GM18519 (cell line): ENCODE measurements at regions not wholly inside any gene's neighbourhood (a gene's known extent, or its start where the extent isn't known, plus 50 kb on each side); places are given as distances from the start of the nearest gene placed in this dataset.

Source experiments
- ATAC-seq: cut with Tn5 transposase; IDR thresholded peaks from one replicate; pipeline ENCODE4 v1.9.1; 2021; ENCODE audit warnings: mild to moderate bottlenecking, moderate library complexity; ENCODE audit not compliant: unreplicated experiment, low FRiP score

DNA sequence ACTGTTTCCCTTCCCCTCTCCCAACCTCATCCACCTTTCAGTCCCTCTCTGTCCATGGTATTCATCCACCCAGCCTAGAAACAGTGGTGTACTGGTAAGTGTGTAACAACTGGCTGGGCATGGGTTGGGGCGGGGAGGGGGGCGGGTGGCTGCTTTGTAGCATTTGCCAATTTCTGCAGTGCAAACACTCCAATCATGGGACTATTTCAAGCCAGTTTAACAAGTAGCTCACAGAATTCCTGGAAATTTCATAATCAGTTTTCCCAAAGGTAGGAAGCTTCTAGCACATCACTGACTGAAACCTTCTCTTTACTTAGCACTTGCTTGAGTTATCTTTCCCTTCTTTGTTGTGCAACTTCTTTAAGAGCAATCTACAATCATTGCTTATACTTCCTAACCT lies 100.8 kb upstream of the WASF3 start:
- ATAC-seq, result no peak

DNA sequence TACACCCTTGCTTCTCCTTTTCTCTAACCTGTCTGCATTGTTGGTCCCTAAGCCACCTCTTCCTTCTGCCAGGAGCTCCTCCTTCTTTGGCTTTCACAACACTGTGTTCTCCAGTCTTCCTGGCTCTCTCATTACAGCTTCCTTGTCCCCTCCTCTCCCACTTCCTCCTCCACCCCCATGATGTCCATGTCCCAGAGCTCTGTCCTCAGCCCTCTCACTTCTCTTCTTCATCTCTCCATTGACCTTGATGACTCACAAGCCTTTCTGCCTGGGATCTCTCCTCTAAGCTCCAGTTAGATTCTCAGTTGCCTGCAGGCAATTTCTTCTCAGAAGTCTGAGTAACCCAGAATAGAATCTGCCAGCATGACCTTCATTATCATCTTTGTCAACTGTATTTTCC lies 100.3 kb upstream of the WASF3 start:
- no peak for ATAC-seq

DNA sequence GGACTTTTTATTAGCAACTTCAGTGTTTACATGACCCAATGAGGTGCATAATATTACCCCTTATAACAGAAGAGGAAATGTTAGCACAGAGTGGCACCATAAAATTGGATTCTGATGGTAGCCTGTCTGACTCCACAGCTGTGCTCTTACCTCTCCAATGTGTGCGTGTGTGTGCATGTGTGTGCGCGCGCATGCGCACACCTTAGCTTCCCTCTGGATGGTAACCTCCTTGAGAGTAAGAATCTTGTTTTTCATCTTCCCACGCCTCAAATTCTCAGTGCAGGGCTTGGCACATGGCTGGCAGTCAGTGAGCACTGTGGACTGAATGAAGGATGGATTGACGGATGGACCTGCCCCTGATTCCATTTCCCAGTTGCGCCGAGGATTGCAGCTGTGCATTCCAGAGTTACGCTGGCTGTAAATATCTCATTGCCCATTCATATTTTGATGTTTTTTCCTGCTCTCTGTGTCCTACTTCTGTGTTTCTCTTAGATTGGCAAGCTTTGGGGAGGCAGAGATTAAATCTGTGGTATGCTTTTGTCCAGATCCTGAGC lies 99.2 kb upstream of the WASF3 start:
- ATAC-seq, result no peak

- ATAC-seq, result no peak
Measured at GRCh38 chr13:26459276-26460131, 98.0 kb upstream of the WASF3 start.

- ATAC-seq, result no peak
Measured at GRCh38 chr13:26460648-26461047, 96.8 kb upstream of the WASF3 start.

GRCh38 chr13:26463296-26463695 lies 94.2 kb upstream of the WASF3 start:
- no peak for ATAC-seq

DNA sequence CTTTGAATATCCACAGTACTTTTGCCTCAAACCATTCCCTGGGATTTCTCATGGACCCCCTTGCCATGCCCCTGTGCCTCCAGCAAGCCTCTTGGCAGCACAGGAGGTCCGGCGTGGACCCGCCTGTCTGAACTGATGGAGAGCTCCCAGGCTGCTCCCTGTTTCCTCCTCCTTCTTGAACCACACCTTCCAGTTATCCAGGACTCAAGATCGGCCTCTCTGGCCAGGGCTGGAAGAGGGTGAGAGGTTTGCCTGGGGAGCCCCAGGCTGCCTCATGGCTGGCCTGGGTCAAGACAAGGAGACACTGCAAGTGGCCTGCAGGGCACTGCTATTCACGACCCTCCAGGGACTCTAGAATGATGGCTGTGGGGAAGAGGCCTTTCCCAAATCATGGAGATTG lies 93.6 kb upstream of the WASF3 start:
- ATAC-seq, result no peak

GRCh38 chr13:26465514-26465913 lies 92.0 kb upstream of the WASF3 start:
- ATAC-seq, result no peak

DNA sequence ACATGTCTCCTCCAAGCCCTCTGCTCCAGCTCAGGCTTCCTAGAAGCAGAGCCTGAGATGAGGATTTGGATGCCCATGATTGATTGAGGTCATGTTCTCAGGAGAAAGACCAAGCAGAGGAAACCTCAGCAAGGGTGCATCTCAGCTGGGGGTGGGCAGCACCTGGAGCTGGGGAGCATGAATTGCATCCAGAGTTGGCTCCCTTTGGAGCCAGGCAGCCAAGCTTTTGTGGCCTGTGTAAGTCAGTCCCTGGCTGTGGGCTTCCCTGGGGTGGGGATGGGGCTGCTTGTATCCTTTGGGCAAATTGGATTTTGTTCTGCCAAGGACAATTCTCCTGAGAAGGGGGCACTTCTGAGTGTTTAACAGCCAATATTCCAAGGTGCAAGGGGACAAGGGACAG lies 91.5 kb upstream of the WASF3 start:
- no peak for ATAC-seq

DNA sequence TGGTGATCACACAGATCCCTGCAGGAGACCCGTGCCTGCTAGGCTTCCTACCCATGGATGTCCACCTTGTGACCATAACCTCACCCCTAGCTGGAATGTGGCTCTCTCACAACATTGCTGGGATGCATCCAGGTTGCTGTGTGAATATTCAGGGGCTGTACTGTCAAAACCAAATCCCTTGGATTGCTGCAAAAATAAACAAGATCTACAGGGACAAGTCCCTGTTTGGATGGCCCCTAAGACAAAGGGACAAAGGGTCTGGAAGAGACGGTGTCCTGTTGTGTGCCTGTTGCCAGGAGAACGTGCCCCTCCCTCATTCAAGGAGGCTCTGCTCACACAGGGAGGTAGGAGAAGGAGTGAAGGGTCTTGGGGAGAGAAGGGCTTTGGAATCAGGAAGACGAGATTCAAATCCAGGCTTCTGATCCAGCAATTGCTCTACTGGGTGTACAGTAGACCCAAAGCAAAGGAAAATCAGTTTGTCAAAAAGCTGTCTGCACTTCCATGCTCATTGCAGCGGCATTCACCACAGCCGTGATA lies 89.2 kb upstream of the WASF3 start:
- no peak for ATAC-seq

- no peak for ATAC-seq
Measured at GRCh38 chr13:26469602-26470001, 87.9 kb upstream of the WASF3 start.

- ATAC-seq, result no peak
Measured at GRCh38 chr13:26471807-26472206, 85.7 kb upstream of the WASF3 start.

DNA sequence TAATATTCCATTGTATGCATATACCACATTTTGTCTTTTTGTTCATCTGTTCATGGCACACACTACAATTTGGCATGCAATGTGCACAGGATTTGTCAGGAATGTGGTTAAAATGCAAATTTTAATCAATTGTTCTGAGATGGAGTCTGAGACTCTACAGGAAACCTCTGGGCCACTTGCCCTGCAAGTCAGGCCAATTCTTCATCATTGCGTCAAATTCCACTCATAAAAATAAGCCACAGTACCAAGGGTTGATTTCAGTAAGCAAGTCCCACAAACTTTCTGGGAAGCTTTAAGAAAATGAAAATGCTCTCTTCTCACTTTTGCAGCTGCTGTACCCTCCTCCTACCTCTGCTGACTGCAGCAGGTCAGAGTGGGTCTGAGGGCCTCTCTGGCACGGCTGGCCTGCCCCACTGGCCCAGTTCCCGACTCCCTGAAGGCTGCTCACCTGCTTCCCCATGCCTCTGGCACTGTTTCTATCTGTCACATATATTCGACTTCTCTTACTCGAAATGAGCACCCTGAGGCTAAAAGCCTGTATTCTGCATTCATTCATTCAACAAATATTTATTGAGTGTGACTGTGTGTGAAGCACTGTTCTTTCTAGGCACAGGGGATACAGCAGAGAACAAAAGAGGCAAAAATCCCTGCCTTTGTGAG lies 83.8 kb upstream of the WASF3 start:
- no peak for ATAC-seq

- no peak for ATAC-seq
Measured at GRCh38 chr13:26474286-26474685, 83.2 kb upstream of the WASF3 start.

DNA sequence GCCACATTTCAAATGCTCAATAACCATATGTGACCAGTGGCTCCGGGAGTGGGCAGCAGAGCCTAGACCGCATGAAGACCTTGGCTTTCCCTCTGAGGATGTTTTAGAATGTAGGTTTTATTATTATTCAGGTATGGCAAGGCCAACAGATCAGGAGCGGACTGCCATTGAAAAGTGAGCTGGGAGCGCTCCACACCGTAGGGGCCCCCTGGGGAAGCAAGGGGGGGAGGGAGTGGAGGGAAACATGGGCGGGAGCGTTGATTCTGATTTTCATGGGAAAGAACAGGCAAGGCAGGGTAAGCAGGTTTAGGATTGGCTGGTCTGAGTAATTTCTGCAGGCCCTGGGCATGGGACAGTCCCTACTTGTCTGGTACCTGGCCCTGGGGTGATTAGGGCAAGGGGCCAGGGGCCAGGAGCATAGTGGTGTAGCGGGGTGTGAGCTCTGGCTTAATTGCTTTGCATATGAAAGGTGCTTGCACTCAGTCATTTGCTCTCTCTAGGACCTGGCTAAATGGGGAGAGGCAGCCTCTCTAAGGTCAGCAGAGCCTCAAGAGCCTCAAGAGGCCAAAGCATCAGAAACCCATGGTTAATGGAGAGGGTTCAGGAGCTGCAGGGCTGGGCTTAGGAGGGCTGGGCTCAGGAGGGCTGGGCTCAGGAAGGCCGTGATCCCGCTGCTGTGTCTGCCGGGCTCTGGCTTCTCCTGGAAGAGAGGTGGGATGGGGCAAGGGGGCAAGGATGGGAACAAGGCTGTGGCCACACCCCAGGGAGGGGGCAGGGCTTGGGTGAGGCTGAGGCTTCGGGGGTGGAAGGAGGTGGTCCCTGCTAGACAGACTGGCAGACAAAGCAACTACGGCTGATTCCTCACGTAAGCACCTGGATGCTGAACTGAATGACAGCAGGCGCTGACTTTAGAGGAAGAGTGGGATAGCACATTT lies 82.0 kb upstream of the WASF3 start:
- no peak for ATAC-seq

- no peak for ATAC-seq
Measured at GRCh38 chr13:26476111-26476781, 81.2 kb upstream of the WASF3 start.

GRCh38 chr13:26476782-26477142 lies 80.7 kb upstream of the WASF3 start:
- no peak for ATAC-seq

GRCh38 chr13:26477681-26478080 lies 79.8 kb upstream of the WASF3 start:
- ATAC-seq, result no peak

- ATAC-seq, result no peak
Measured at GRCh38 chr13:26480246-26480855, 77.1 kb upstream of the WASF3 start.
